IPS-20b (cell line): ENCODE measurements at regions not wholly inside any gene's neighbourhood (a gene's known extent, or its start where the extent isn't known, plus 50 kb on each side); places are given as distances from the start of the nearest gene placed in this dataset.
"Not testable (repeated sequence)": the region's sequence is repeated elsewhere in the genome, so short reads cannot be mapped to it uniquely, and the experiment has no call there.

ENCODE experiments used
- H3K27ac ChIP-seq: one replicate; pipeline ENCODE4 v1.5.1; 2013; ENCODE audit warnings: low read length
- H3K27me3 ChIP-seq: 2 replicates; pipeline ENCODE4 v1.6.1; 2013; ENCODE audit warnings: mild to moderate bottlenecking, low read length, inconsistent platforms; ENCODE audit not compliant: insufficient read depth
- H3K36me3 ChIP-seq: 2 replicates; pipeline ENCODE4 v1.6.1; 2013; ENCODE audit warnings: low read depth, mild to moderate bottlenecking, inconsistent platforms, low read length, moderate library complexity; ENCODE audit not compliant: insufficient read depth
- H3K4me1 ChIP-seq: 2 replicates; pipeline ENCODE4 v1.6.1; 2013; ENCODE audit warnings: mild to moderate bottlenecking, control low read depth, inconsistent platforms, low read length, moderate library complexity; ENCODE audit not compliant: insufficient read depth
- H3K4me3 ChIP-seq: 2 replicates; pipeline ENCODE4 v1.5.1; 2013; ENCODE audit warnings: mild to moderate bottlenecking, low read length, inconsistent platforms
- H3K9ac ChIP-seq: 2 replicates; pipeline ENCODE4 v1.6.1; 2013; ENCODE audit warnings: low read depth, mild to moderate bottlenecking, inconsistent platforms, low read length, moderate library complexity
- H3K9me3 ChIP-seq: 2 replicates; pipeline ENCODE4 v1.6.1; 2013; ENCODE audit warnings: mild to moderate bottlenecking, low read depth, low read length, inconsistent platforms; ENCODE audit not compliant: insufficient read depth

GRCh38 chr10:35979116-35979515 is 337.0 kb upstream of the FZD8 start:
- Histone ChIP-seq H3K4me1 (no peaks in the 10 kb centered on the region), H3K9me3 (no peaks in the 10 kb centered on the region)

DNA sequence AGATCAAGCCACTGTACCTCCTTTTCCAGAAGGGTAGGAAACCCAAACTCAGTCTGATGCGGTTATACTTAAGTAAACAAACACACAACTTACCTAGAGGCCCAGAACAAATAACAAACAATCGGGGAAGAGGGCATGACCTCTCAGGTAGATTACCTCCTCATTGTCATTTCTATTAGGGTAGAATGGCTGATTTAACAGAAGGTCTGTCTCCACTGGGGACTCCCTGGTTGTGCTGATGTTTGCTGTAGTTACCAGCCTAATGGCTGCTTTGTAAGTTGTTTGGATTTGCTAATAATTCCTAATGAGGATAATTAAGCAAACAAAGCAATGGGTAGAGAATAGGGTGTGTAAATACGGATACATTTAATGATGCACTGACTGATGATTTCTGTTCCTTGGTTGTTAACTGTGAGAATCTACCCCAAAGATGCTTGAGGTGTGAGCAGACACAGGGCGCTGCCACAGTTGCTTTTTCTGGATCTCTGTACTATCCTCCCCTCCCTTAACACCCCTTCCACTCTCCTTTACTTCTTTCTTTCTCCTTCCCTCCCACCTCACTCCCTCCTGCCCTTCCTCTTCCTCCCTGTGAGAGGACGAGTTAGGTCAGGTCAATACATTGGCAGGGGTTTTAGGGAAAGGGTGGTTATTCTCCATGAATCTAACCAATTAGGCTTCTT is 332.0 kb upstream of the FZD8 start:
- H3K9ac ChIP-seq, H3K9me3 ChIP-seq, H3K36me3 ChIP-seq, H3K4me1 ChIP-seq, H3K27ac ChIP-seq, H3K4me3 ChIP-seq: not testable (repeated sequence)
- H3K27me3 ChIP-seq, result peaks cover 94% of the 10 kb centered on the region

More at GRCh38 chr10:35979116-35979515, 337.0 kb upstream of the FZD8 start:
- Histone ChIP-seq H3K27me3 (peaks cover 53% of the 10 kb centered on the region), H3K9ac (no peak overlapping the region), H3K36me3 (no peaks in the 10 kb centered on the region), H3K27ac (no peak overlapping the region), H3K4me3 (no peak overlapping the region)

DNA sequence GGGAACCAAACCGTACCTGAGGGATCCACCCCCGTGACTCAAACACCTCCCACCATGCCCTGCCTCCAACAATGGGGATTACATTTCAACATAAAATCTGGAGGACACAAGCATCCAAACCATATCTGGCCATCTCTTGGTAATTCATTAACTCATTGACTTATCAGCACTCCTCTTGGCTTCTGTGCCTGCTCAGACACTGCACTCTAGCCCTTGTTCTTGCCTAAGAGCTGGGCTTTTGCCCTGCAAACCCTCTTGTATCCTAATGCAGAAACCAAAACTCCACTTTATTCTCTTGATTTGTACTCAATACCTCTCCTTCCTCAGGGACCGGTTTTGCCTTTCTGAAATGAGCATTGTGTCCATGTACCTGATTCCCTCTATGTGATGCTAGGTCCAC is 330.2 kb upstream of the FZD8 start:
- H3K4me3 ChIP-seq, result no peak overlapping the region
- H3K4me1 ChIP-seq, result no peaks in the 10 kb centered on the region
- H3K27me3 ChIP-seq, result peaks cover 90% of the 10 kb centered on the region
- H3K36me3 ChIP-seq, result no peaks in the 10 kb centered on the region
- no peaks in the 10 kb centered on the region; the same call in 1 of the 2 replicates for H3K9me3 ChIP-seq
- no peak overlapping the region for H3K9ac ChIP-seq
- no peak overlapping the region for H3K27ac ChIP-seq

DNA sequence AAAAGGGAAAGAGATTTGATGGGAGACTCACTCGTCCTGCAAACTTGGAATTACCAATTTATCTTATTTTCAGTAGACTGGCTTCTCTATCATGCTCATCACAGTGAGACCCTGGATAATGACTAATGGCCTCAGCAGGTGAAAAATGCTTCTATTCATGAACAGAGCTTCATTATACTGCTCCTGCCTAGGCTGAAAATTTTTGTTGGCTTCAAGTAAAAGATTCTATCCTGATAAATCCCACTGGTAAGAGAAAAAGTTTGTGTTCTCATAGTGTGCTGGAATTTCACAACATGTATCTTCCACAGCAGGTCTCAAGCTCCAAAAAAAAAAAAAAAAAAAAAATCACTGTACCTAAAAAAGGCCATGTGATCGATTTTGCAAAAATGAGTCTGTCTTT is 329.3 kb upstream of the FZD8 start:
- Histone ChIP-seq H3K9me3 (no peaks in the 10 kb centered on the region; the same call in 1 of the 2 replicates), H3K4me3 (no peak overlapping the region), H3K27me3 (peaks cover 82% of the 10 kb centered on the region), H3K27ac (no peak overlapping the region), H3K9ac (no peak overlapping the region), H3K4me1 (no peaks in the 10 kb centered on the region), H3K36me3 (no peaks in the 10 kb centered on the region)

- no peak overlapping the region for H3K27ac ChIP-seq
- H3K9me3 ChIP-seq, result no peaks in the 10 kb centered on the region
- no peaks in the 10 kb centered on the region for H3K36me3 ChIP-seq
- H3K4me1 ChIP-seq, result peaks cover 4% of the 10 kb centered on the region; the same call in 1 of the 2 replicates
- no peak overlapping the region for H3K9ac ChIP-seq
- H3K4me3 ChIP-seq, result no peak overlapping the region
- peaks cover 8% of the 10 kb centered on the region; the same call in 1 of the 2 replicates for H3K27me3 ChIP-seq
These were observed 321.6 kb upstream of the FZD8 start for GRCh38 chr10:35963685-35964084.

DNA sequence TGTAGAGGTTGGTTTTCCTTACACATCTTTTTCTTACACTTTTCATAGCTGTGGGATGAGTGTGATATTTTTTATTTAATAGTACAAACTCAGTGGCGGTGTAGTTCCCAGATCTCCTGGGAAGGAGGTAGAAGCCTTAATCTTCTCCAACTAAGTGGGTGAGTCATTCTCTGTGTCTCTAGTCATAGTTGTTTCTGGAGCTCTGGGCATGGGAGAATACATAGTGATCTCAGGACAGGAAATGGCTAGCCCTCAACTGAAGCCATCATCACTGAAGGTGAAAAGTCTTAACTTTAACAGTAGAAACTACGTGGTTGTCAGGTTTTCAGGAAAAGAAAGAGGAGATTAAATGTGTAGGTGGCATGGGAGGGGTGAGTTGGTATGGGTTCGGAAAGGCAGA is 319.4 kb upstream of the FZD8 start:
- no peak overlapping the region for H3K4me3 ChIP-seq
- peaks cover 4% of the 10 kb centered on the region; the same call in 1 of the 2 replicates for H3K4me1 ChIP-seq
- H3K9me3 ChIP-seq, result no peaks in the 10 kb centered on the region
- H3K36me3 ChIP-seq, result no peaks in the 10 kb centered on the region
- no peak overlapping the region for H3K27ac ChIP-seq
- H3K27me3 ChIP-seq, result 0 out of 2 replicates have a peak, but pooled peaks cover 4% of the 10 kb centered on the region
- no peak overlapping the region for H3K9ac ChIP-seq

DNA sequence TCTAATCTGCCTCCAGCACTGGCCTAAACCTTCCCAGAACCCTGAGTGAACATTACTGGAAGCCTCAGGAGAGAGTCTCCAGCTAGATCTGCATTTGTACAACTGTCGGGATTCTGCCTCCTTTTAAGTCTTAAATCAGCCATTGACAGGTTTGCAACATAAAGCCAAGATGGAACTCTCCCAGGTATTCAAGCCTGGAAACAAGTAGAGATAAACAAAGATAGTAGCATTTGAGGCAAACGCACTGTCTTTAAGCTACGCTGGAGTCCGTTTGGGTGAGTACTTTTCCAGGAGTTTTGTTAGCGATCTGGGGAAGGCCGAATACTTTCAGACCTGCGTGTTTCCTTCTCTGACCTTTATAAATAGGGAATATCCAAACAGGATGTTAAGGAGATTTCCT is 317.2 kb upstream of the FZD8 start:
- no peaks in the 10 kb centered on the region for H3K36me3 ChIP-seq

DNA sequence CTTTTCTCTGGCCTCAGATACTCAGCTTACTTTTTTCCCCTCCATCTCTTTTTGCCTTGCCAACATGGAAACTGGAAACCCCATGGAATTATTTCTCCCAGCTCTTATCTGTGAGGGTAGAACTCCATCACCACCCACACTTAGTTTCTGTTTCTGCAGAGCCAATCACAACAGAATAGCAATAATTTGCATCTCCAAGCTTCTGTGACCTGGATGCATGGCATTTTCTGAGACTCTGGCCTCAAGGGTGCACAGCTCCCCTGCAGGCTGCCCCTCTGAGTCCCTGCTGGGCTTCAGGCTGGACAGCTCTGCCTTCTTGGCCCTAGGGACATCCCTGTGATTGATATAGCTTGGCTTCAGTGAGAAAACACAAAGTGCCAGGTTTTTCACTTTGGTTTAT is 316.5 kb upstream of the FZD8 start:
- not testable (repeated sequence) for H3K4me1 ChIP-seq, H3K9me3 ChIP-seq, H3K4me3 ChIP-seq, H3K36me3 ChIP-seq, H3K27ac ChIP-seq, H3K9ac ChIP-seq, H3K27me3 ChIP-seq

More for the DNA sequence above, 317.2 kb upstream of the FZD8 start:
- peaks cover 4% of the 10 kb centered on the region; the same call in 1 of the 2 replicates for H3K4me1 ChIP-seq
- H3K27me3 ChIP-seq, result 0 out of 2 replicates have a peak, but pooled peaks cover 4% of the 10 kb centered on the region
- H3K27ac ChIP-seq, result no peak overlapping the region
- H3K9me3 ChIP-seq, result no peaks in the 10 kb centered on the region
- H3K4me3 ChIP-seq, result no peak overlapping the region
- H3K9ac ChIP-seq, result no peak overlapping the region

GRCh38 chr10:35950701-35951100 is 308.6 kb upstream of the FZD8 start:
- H3K36me3 ChIP-seq, result no peaks in the 10 kb centered on the region
- no peak overlapping the region for H3K9ac ChIP-seq
- H3K9me3 ChIP-seq, result no peaks in the 10 kb centered on the region
- no peak overlapping the region for H3K27ac ChIP-seq
- H3K4me3 ChIP-seq, result no peak overlapping the region
- peaks cover 16% of the 10 kb centered on the region for H3K4me1 ChIP-seq
- H3K27me3 ChIP-seq, result peaks cover 6% of the 10 kb centered on the region; the same call in 1 of the 2 replicates

GRCh38 chr10:35950226-35950625 is 308.1 kb upstream of the FZD8 start:
- Histone ChIP-seq H3K4me3 (peak overlapping the region; percentile 25), H3K27me3 (peaks cover 6% of the 10 kb centered on the region; the same call in 1 of the 2 replicates), H3K9me3 (no peaks in the 10 kb centered on the region), H3K4me1 (peaks cover 16% of the 10 kb centered on the region), H3K36me3 (no peaks in the 10 kb centered on the region), H3K9ac (no peak overlapping the region), H3K27ac (no peak overlapping the region)

GRCh38 chr10:35949811-35950211 is 307.7 kb upstream of the FZD8 start:
- H3K27ac ChIP-seq, result no peak overlapping the region
- peak overlapping the region; percentile 25 for H3K4me3 ChIP-seq
- peaks cover 6% of the 10 kb centered on the region; the same call in 1 of the 2 replicates for H3K27me3 ChIP-seq
- H3K4me1 ChIP-seq, result peaks cover 16% of the 10 kb centered on the region
- H3K36me3 ChIP-seq, result no peaks in the 10 kb centered on the region
- H3K9me3 ChIP-seq, result no peaks in the 10 kb centered on the region
- no peak overlapping the region for H3K9ac ChIP-seq

GRCh38 chr10:35946556-35946955 is 304.5 kb upstream of the FZD8 start:
- H3K36me3 ChIP-seq, result no peaks in the 10 kb centered on the region
- H3K4me3 ChIP-seq, result no peak overlapping the region
- peaks cover 16% of the 10 kb centered on the region for H3K4me1 ChIP-seq
- no peaks in the 10 kb centered on the region for H3K9me3 ChIP-seq
- H3K27me3 ChIP-seq, result peaks cover 6% of the 10 kb centered on the region; the same call in 1 of the 2 replicates
- H3K27ac ChIP-seq, result no peak overlapping the region
- no peak overlapping the region for H3K9ac ChIP-seq
